ENCODE measurements at regions not wholly inside any gene's neighbourhood (a gene's known extent, or its start where the extent isn't known, plus 50 kb on each side); places are given as distances from the start of the nearest gene placed in this dataset.

DNA sequence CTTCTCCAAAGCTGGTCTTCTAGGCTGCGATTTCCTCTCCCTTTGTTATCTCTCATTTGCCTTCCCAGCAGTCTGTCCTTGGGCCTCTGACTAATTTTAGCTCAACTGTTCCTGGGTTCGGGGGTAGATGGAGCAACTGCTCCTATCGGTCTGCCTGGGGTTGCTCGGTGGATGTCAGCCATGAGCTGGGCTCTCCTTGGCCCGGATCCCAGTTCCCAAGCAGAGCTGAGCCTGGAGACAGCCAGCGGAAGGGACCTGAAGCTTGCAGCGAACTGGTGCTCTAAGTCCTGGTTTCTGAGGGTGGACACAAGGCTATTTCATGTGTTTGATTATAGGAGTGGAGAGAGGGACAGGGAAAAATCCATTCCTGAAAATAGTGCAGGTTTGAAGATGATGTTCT is 423.0 kb downstream of the RPS6KC1 start:
- TF ChIP-seq, protein P1, sequence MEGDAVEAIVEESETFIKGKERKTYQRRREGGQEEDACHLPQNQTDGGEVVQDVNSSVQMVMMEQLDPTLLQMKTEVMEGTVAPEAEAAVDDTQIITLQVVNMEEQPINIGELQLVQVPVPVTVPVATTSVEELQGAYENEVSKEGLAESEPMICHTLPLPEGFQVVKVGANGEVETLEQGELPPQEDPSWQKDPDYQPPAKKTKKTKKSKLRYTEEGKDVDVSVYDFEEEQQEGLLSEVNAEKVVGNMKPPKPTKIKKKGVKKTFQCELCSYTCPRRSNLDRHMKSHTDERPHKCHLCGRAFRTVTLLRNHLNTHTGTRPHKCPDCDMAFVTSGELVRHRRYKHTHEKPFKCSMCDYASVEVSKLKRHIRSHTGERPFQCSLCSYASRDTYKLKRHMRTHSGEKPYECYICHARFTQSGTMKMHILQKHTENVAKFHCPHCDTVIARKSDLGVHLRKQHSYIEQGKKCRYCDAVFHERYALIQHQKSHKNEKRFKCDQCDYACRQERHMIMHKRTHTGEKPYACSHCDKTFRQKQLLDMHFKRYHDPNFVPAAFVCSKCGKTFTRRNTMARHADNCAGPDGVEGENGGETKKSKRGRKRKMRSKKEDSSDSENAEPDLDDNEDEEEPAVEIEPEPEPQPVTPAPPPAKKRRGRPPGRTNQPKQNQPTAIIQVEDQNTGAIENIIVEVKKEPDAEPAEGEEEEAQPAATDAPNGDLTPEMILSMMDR (IDR thresholded peaks at IDR 0.05), result no peak
- TF ChIP-seq POLR2AphosphoS5 (IDR thresholded peaks at IDR 0.05; ENCODE audit: low read depth, low read length), result no peak

All from Panc1 (cell line).